ENCODE measurements at regions not wholly inside any gene's neighbourhood (a gene's known extent, or its start where the extent isn't known, plus 50 kb on each side); places are given as distances from the start of the nearest gene placed in this dataset.

DNA sequence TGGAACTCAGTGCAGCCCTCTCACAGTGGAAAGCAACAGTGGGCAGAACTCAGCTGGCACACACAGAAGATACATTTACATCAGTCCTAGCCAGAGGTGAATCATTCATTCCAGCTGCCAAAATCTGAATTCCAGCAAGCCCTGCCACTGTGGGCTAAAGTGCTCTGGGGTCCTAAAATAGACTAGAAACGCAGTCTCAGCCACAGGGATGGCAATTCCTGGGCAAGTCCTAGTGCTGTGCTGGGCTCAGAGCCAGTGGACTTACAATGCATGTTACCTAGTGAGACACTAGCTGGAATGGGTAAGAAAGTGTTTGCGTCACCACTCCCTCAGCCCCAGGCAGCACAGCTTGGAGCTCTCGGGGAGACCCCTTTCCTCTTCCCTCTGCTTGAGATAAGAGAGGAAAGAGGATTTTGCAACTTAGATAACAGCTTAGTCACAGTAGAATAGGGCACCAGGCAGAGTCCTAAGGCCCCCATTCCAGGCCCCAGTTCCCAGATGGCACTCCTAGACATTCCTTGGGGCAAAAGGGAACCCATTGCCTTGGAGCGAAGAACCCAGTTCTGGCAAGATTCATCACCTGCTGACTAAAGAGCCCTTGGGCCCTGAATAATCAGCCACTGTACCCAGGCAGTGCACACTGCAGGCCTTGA, 592.9 kb downstream of the FSCB start:
- Histone ChIP-seq H3K9me3 (no peaks in the 10 kb centered on the region), H3K27ac (no peak overlapping the region), H3K36me3 (no peaks in the 10 kb centered on the region), H3K4me3 (no peak overlapping the region), H3K27me3 (no peaks in the 10 kb centered on the region), H3K4me1 (no peaks in the 10 kb centered on the region)
- WGBS, 2 donors (ENCODE audit: low coverage in 1 of 2), result 59% methylated on average over 3 of the region's 4 CpGs; no CpG with 5 or more reads in 1 of the 2 donors
- ATAC-seq, result no peak
- TF ChIP-seq, protein P1, sequence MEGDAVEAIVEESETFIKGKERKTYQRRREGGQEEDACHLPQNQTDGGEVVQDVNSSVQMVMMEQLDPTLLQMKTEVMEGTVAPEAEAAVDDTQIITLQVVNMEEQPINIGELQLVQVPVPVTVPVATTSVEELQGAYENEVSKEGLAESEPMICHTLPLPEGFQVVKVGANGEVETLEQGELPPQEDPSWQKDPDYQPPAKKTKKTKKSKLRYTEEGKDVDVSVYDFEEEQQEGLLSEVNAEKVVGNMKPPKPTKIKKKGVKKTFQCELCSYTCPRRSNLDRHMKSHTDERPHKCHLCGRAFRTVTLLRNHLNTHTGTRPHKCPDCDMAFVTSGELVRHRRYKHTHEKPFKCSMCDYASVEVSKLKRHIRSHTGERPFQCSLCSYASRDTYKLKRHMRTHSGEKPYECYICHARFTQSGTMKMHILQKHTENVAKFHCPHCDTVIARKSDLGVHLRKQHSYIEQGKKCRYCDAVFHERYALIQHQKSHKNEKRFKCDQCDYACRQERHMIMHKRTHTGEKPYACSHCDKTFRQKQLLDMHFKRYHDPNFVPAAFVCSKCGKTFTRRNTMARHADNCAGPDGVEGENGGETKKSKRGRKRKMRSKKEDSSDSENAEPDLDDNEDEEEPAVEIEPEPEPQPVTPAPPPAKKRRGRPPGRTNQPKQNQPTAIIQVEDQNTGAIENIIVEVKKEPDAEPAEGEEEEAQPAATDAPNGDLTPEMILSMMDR (IDR thresholded peaks at IDR 0.05), result no peak
- no peak for TF ChIP-seq POLR2AphosphoS5 (IDR thresholded peaks at IDR 0.05)
- TF ChIP-seq POLR2A (IDR thresholded peaks at IDR 0.05), result no peak
- TF ChIP-seq EP300 (IDR thresholded peaks at IDR 0.05), result no peak

- Histone ChIP-seq H3K4me1 (no peaks in the 10 kb centered on the region), H3K36me3 (no peaks in the 10 kb centered on the region), H3K27me3 (no peaks in the 10 kb centered on the region), H3K9me3 (peaks cover 0 to 6% (median 0%) of the 10 kb centered on the region in 3 donors), H3K4me3 (no peak overlapping the region), H3K27ac (no peak overlapping the region)
- no peak for ATAC-seq
- 54% methylated on average over 1 of the region's 1 CpG; no CpG with 5 or more reads in 1 of the 2 donors for WGBS, 2 donors (ENCODE audit: low coverage in 1 of 2)
- TF ChIP-seq POLR2AphosphoS5 (IDR thresholded peaks at IDR 0.05), result no peak
- no peak for TF ChIP-seq EP300 (IDR thresholded peaks at IDR 0.05)
- TF ChIP-seq POLR2A (IDR thresholded peaks at IDR 0.05), result no peak
- TF ChIP-seq, protein P1 (IDR thresholded peaks at IDR 0.05), result no peak
Observed at GRCh38 chr14:43903209-43903608, 603.9 kb downstream of the FSCB start.

- no peaks in the 10 kb centered on the region for H3K36me3 ChIP-seq
- no peaks in the 10 kb centered on the region for H3K4me1 ChIP-seq
- 17 to 52% methylated on average over 3 of the region's 3 CpGs for WGBS, 2 donors (ENCODE audit: low coverage in 1 of 2)
- H3K27ac ChIP-seq, result no peak overlapping the region
- TF ChIP-seq EP300 (IDR thresholded peaks at IDR 0.05) (no peak), POLR2A (IDR thresholded peaks at IDR 0.05) (no peak), POLR2AphosphoS5 (IDR thresholded peaks at IDR 0.05) (no peak)
- TF ChIP-seq, protein P1 (IDR thresholded peaks at IDR 0.05), result no peak
- no peak overlapping the region for H3K4me3 ChIP-seq
- ATAC-seq, result no peak
- H3K9me3 ChIP-seq, result peaks cover 0 to 6% (median 0%) of the 10 kb centered on the region in 3 donors
- no peaks in the 10 kb centered on the region for H3K27me3 ChIP-seq
Observed at GRCh38 chr14:43901911-43902673, 605.0 kb downstream of the FSCB start.

- no peak for ATAC-seq
- Histone ChIP-seq H3K27ac (no peak overlapping the region), H3K27me3 (no peaks in the 10 kb centered on the region), H3K36me3 (no peaks in the 10 kb centered on the region), H3K4me1 (no peaks in the 10 kb centered on the region), H3K4me3 (no peak overlapping the region), H3K9me3 (peaks cover 0 to 4% (median 0%) of the 10 kb centered on the region in 3 donors)
- 13 to 52% methylated on average over 1 to 2 of the region's 2 CpGs for WGBS, 2 donors (ENCODE audit: low coverage in 1 of 2)
- TF ChIP-seq, protein P1 (IDR thresholded peaks at IDR 0.05), result no peak
- TF ChIP-seq POLR2A (IDR thresholded peaks at IDR 0.05) (no peak), EP300 (IDR thresholded peaks at IDR 0.05) (no peak), POLR2AphosphoS5 (IDR thresholded peaks at IDR 0.05) (no peak)
Observed at GRCh38 chr14:43900173-43900655, 606.9 kb downstream of the FSCB start.

Data from gastroesophageal sphincter (tissue), 4 donors.